Brain microvascular endothelial cell (primary cell): ENCODE measurements at regions not wholly inside any gene's neighbourhood (a gene's known extent, or its start where the extent isn't known, plus 50 kb on each side); places are given as distances from the start of the nearest gene placed in this dataset.

Source experiments
- DNase-seq: peaks from one replicate; pipeline ENCODE4 v3.0.0-alpha.2; 2020
- H3K27ac ChIP-seq: fragments of 250-450 bp; sonication (Bioruptor Pico); 2 replicates; pipeline ENCODE4 v1.5.1; 2020; ENCODE audit warnings: mild to moderate bottlenecking, moderate library complexity
- H3K27me3 ChIP-seq: fragments of 250-450 bp; sonication (Bioruptor Pico); replicated peaks from 2 replicates; pipeline ENCODE4 v1.5.1; 2020; ENCODE audit warnings: mild to moderate bottlenecking
- H3K36me3 ChIP-seq: fragments of 250-450 bp; sonication (Bioruptor Pico); replicated peaks from 2 replicates; pipeline ENCODE4 v1.5.1; 2020; ENCODE audit warnings: mild to moderate bottlenecking
- H3K4me3 ChIP-seq: 2 replicates; pipeline ENCODE4 v1.5.1; 2011; ENCODE audit warnings: low read depth, mild to moderate bottlenecking, control low read depth, low read length, moderate library complexity
- CTCF ChIP-seq: IDR thresholded peaks from 2 replicates; pipeline ENCODE4 v1.5.1; 2011; ENCODE audit warnings: low read depth, mild to moderate bottlenecking, moderate library complexity, low read length, control low read depth, inconsistent platforms; ENCODE audit errors: missing control alignments
- in situ Hi-C: cut with HindIII; loops from 2 replicates; pipeline ENCODE4 v1.10.0; 2017; ENCODE audit warnings: low sequenced_read_pairs, low pct_ligation_motif_present

- Histone ChIP-seq H3K4me3 (no peak overlapping the region), H3K36me3 (no peaks in the 10 kb centered on the region), H3K27me3 (no peaks in the 10 kb centered on the region), H3K27ac (no peak overlapping the region)
- in situ Hi-C loops = no loop called here
- no peak for TF ChIP-seq CTCF
- no peak for DNase-seq
These were observed 205.3 kb downstream of the MN1 start for GRCh38 chr22:27596133-27596870.

DNA sequence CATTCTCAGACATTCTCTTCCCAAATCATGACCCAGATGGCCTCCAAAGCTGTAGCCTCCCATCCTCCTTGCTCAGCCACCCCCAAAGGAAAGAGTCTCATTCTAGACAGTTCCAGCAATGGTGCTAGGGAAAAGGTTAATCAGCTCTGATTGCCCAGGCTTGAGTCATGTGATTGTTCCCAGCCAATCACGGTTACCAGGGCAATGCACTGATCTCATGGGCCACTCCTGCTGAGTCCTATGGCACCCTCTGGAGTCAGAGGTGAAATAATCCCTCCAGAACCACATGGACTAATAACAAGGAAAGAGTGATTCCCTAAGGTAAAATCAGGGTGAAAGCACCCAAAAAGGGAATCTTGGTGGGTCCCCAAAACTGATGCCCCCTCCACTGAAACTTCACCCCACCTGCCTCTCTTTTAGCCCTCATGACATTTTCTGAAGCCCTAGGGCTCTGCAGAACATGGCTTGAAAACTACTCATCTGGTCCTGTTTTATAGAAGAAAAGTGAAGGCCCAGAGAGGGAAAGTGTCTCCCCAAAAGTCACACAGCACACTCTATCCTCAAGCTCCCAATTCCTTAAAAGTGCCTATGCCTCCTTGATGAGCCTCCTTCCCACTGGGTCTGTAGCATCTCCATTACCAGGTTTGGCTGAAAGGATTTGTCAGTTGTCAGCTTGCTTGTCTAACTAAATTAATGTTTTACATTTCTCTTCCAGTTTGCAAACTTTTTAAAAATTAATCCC lies 203.7 kb downstream of the MN1 start:
- DNase-seq = no peak
- in situ Hi-C loops = no loop called here
- no peak overlapping the region for H3K27ac ChIP-seq
- no peaks in the 10 kb centered on the region for H3K36me3 ChIP-seq
- no peak overlapping the region for H3K4me3 ChIP-seq
- H3K27me3 ChIP-seq = no peaks in the 10 kb centered on the region
- no peak for TF ChIP-seq CTCF

GRCh38 chr22:27598792-27599191 lies 202.8 kb downstream of the MN1 start:
- no peak overlapping the region for H3K27ac ChIP-seq
- H3K27me3 ChIP-seq = no peaks in the 10 kb centered on the region
- no peak overlapping the region for H3K4me3 ChIP-seq
- in situ Hi-C loops = no loop called here
- H3K36me3 ChIP-seq = no peaks in the 10 kb centered on the region
- no peak for DNase-seq
- no peak for TF ChIP-seq CTCF

GRCh38 chr22:27601195-27601594 lies 200.4 kb downstream of the MN1 start:
- Histone ChIP-seq H3K4me3 (no peak overlapping the region), H3K27me3 (no peaks in the 10 kb centered on the region), H3K36me3 (no peaks in the 10 kb centered on the region), H3K27ac (no peak overlapping the region)
- no peak for DNase-seq
- in situ Hi-C loops = no loop called here
- no peak for TF ChIP-seq CTCF

- no peaks in the 10 kb centered on the region for H3K36me3 ChIP-seq
- no peak for TF ChIP-seq CTCF
- H3K27ac ChIP-seq = no peak overlapping the region
- no peaks in the 10 kb centered on the region for H3K27me3 ChIP-seq
- in situ Hi-C loops = no loop called here
- H3K4me3 ChIP-seq = no peak overlapping the region
- DNase-seq = no peak
These were observed 199.2 kb downstream of the MN1 start for GRCh38 chr22:27602390-27602789.
